TTC549 (cell line): ENCODE measurements at regions not wholly inside any gene's neighbourhood (a gene's known extent, or its start where the extent isn't known, plus 50 kb on each side); places are given as distances from the start of the nearest gene placed in this dataset.

Source experiments
- FAIRE-seq: peaks from 2 replicates; lab custom pipeline; 2012; peaks lifted over from hg19 to GRCh38; lab: Jason Lieb, UNC

- FAIRE-seq: no peak
Observed at GRCh38 chr7:17611611-17612010, 313.2 kb downstream of the AHR start.

- no peak for FAIRE-seq
Observed at GRCh38 chr7:17613338-17614041, 315.0 kb downstream of the AHR start.

- FAIRE-seq: no peak
Observed at GRCh38 chr7:17617380-17617779, 318.9 kb downstream of the AHR start.

GRCh38 chr7:17617857-17618651, 319.6 kb downstream of the AHR start:
- FAIRE-seq: no peak

GRCh38 chr7:17618652-17618974, 320.2 kb downstream of the AHR start:
- no peak for FAIRE-seq

- no peak for FAIRE-seq
Observed at GRCh38 chr7:17619196-17619818, 320.9 kb downstream of the AHR start.

GRCh38 chr7:17620566-17620965, 319.7 kb downstream of the SNX13 start:
- FAIRE-seq: no peak

- FAIRE-seq: no peak
Observed at GRCh38 chr7:17622451-17622850, 317.8 kb downstream of the SNX13 start.

- no peak for FAIRE-seq
Observed at GRCh38 chr7:17623546-17624185, 316.6 kb downstream of the SNX13 start.

- no peak for FAIRE-seq
Observed at GRCh38 chr7:17624379-17624778, 315.9 kb downstream of the SNX13 start.

- no peak for FAIRE-seq
Observed at GRCh38 chr7:17625043-17625442, 315.3 kb downstream of the SNX13 start.

- no peak for FAIRE-seq
Observed at GRCh38 chr7:17626235-17626634, 314.1 kb downstream of the SNX13 start.

- FAIRE-seq: no peak
Observed at GRCh38 chr7:17631061-17631460, 309.2 kb downstream of the SNX13 start.

GRCh38 chr7:17632384-17632783, 307.9 kb downstream of the SNX13 start:
- no peak for FAIRE-seq

- FAIRE-seq: no peak
Observed at GRCh38 chr7:17633067-17633466, 307.2 kb downstream of the SNX13 start.

GRCh38 chr7:17638727-17639126, 301.6 kb downstream of the SNX13 start:
- no peak for FAIRE-seq

- no peak for FAIRE-seq
Observed at GRCh38 chr7:17640730-17641377, 299.4 kb downstream of the SNX13 start.

- no peak for FAIRE-seq
Observed at GRCh38 chr7:17645500-17645899, 294.8 kb downstream of the SNX13 start.

- FAIRE-seq: no peak
Observed at GRCh38 chr7:17646253-17646956, 293.9 kb downstream of the SNX13 start.

- FAIRE-seq: no peak
Observed at GRCh38 chr7:17651341-17651740, 289.0 kb downstream of the SNX13 start.

GRCh38 chr7:17651863-17652385, 288.4 kb downstream of the SNX13 start:
- FAIRE-seq: no peak

GRCh38 chr7:17654940-17655339, 285.4 kb downstream of the SNX13 start:
- FAIRE-seq: no peak
